ENCODE measurements at regions not wholly inside any gene's neighbourhood (a gene's known extent, or its start where the extent isn't known, plus 50 kb on each side); places are given as distances from the start of the nearest gene placed in this dataset.

DNA sequence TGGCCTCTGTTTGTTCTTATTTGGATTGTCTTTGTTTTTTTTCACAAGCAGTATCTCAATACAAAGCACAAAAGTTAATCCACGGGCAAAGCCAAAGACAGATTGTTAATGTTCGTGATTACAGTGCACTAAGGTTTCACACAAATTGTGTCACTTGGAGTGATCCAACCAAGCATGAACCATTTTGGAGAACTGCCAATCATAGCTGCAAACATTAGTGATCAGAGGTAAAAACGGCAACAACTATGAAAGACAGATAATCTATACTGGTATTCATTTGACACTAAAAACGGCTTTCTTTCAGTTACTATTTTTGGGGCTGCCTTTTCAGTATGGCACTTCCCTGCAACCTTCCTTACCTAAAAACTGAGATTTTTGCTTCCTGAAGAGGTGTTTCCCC is 213.1 kb upstream of the GULP1 start:
- Histone ChIP-seq H3K27ac (no peak overlapping the region), H3K4me3 (no peak overlapping the region), H3K4me1 (no peaks in the 10 kb centered on the region), H3K36me3 (no peaks in the 10 kb centered on the region), H3K27me3 (no peaks in the 10 kb centered on the region), H3K9me3 (no peaks in the 10 kb centered on the region)
- intact Hi-C loops (cut with DNase I; ENCODE audit: low total_unique reads): no loop called here
- in situ Hi-C loops (cut with MboI; ENCODE audit: low sequenced_read_pairs in 4 of 4): no loop called here
- ATAC-seq (no peak), DNase-seq (no peak)
- TF ChIP-seq POLR2A (IDR thresholded peaks at IDR 0.05) (no peak), CTCF (IDR thresholded peaks at IDR 0.05 in 4 of 5, conservative IDR thresholded peaks at IDR 0.05 in 1 of 5) (no peak)

DNA sequence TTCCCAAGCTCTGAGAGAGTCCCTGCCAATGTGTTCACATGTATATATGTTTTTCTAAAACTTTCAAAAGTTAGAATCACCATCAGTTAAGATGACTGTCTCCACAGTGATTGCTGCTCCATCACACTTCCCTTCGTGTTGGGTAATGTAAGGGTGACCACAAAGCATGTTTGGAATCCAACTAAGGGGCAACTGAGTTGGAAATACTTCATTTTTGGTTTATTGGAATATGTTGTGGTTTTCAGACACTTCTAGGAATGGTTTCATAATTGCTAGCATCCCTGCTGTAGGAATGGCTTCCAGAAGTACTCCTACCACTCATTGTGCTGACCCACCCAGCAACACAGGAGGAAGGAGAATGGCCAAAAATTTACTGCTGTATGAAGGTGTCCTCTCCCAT is 212.5 kb upstream of the GULP1 start:
- no peak for ATAC-seq
- no peak for TF ChIP-seq CTCF (IDR thresholded peaks at IDR 0.05 in 4 of 5, conservative IDR thresholded peaks at IDR 0.05 in 1 of 5)
- no peaks in the 10 kb centered on the region for H3K27me3 ChIP-seq

DNA sequence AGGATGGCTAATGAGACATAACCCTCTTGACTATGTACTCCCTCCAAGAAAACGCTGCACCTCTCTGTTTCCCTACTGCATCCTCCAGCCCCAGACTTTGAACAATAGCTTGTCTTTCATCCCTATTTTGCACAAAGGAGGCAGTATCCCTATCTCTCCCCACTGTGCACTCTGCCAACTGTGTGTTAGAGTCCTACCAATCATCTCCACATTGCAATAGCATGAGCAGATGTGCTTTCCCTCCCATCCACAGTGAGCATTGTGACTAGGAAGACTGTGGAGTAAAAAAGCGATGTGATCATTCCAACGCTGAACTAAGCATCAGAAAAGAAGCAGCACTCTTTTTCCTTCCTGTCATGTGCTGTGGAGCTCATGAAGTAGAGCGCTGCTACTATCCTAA is 206.3 kb upstream of the GULP1 start:
- Histone ChIP-seq H3K27me3 (no peaks in the 10 kb centered on the region), H3K36me3 (no peaks in the 10 kb centered on the region), H3K27ac (no peak overlapping the region), H3K4me1 (no peaks in the 10 kb centered on the region), H3K4me3 (no peak overlapping the region), H3K9me3 (peaks cover 0 to 7% (median 0%) of the 10 kb centered on the region in 3 donors)
- DNase-seq (no peak), ATAC-seq (no peak)
- intact Hi-C loops (cut with DNase I; ENCODE audit: low total_unique reads): no loop called here
- in situ Hi-C loops (cut with MboI; ENCODE audit: low sequenced_read_pairs in 4 of 4): no loop called here
- TF ChIP-seq POLR2A (IDR thresholded peaks at IDR 0.05) (no peak), CTCF (IDR thresholded peaks at IDR 0.05 in 4 of 5, conservative IDR thresholded peaks at IDR 0.05 in 1 of 5) (no peak)

More for the DNA sequence above, 212.5 kb upstream of the GULP1 start:
- no peak for DNase-seq
- in situ Hi-C loops (cut with MboI; ENCODE audit: low sequenced_read_pairs in 4 of 4) (no loop called here), intact Hi-C loops (cut with DNase I; ENCODE audit: low total_unique reads) (no loop called here)
- Histone ChIP-seq H3K4me1 (no peaks in the 10 kb centered on the region), H3K27ac (no peak overlapping the region), H3K9me3 (no peaks in the 10 kb centered on the region), H3K36me3 (no peaks in the 10 kb centered on the region), H3K4me3 (no peak overlapping the region)

DNA sequence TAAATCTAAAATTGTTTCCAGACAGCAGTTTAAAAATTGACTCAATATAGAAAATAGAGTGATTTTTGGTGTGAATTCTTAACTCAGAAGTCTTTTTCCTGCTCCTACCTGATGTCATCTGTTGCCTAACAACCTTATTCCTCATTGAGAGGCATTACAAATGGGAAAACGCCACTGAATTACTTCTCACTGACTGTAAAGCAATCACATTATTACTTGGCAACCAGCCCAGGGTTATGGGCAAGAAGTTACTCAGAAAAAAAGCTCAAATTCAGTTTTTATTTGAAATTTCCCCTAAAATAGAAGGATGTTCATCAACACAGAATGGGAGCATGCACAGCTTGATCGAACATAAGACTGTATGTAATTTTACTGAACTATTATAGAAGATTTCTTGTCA is 201.8 kb upstream of the GULP1 start:
- H3K4me1 ChIP-seq: no peaks in the 10 kb centered on the region
- TF ChIP-seq CTCF (IDR thresholded peaks at IDR 0.05 in 4 of 5, conservative IDR thresholded peaks at IDR 0.05 in 1 of 5) (no peak), POLR2A (IDR thresholded peaks at IDR 0.05) (no peak)

DNA sequence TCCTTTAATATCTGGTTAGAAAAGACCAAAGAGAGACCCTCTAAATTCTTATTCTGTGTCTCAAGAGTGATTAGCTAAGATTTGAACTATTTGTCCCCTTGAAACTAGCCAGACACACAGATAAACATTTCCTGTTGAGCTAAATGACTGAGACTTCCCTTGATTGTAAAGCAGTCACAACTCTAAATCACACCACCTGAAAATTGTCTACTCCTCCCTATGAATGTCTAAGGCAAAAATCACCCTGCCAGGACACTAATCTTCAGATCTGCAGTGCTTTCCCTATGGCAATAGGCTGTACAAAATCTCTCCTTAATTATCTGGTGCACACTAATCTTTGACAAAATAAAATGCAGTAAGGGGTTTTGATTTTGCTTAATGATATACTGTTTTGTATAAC is 200.5 kb upstream of the GULP1 start:
- no peaks in the 10 kb centered on the region for H3K36me3 ChIP-seq
- H3K9me3 ChIP-seq: peaks cover 0 to 7% (median 0%) of the 10 kb centered on the region in 3 donors
- TF ChIP-seq POLR2A (IDR thresholded peaks at IDR 0.05) (no peak), CTCF (IDR thresholded peaks at IDR 0.05 in 4 of 5, conservative IDR thresholded peaks at IDR 0.05 in 1 of 5) (no peak)
- no peak overlapping the region for H3K4me3 ChIP-seq
- H3K4me1 ChIP-seq: no peaks in the 10 kb centered on the region
- DNase-seq: no peak
- no peaks in the 10 kb centered on the region for H3K27me3 ChIP-seq
- ATAC-seq: no peak
- no peak overlapping the region for H3K27ac ChIP-seq
- intact Hi-C loops (cut with DNase I; ENCODE audit: low total_unique reads) (no loop called here), in situ Hi-C loops (cut with MboI; ENCODE audit: low sequenced_read_pairs in 4 of 4) (no loop called here)

More for the DNA sequence above, 201.8 kb upstream of the GULP1 start:
- ATAC-seq (no peak), DNase-seq (no peak)
- Histone ChIP-seq H3K36me3 (no peaks in the 10 kb centered on the region), H3K9me3 (peaks cover 0 to 7% (median 0%) of the 10 kb centered on the region in 3 donors), H3K4me3 (no peak overlapping the region), H3K27me3 (no peaks in the 10 kb centered on the region), H3K27ac (no peak overlapping the region)
- in situ Hi-C loops (cut with MboI; ENCODE audit: low sequenced_read_pairs in 4 of 4): no loop called here
- intact Hi-C loops (cut with DNase I; ENCODE audit: low total_unique reads): no loop called here

Measured in gastrocnemius medialis (tissue), 4 donors.